ENCODE measurements at regions not wholly inside any gene's neighbourhood (a gene's known extent, or its start where the extent isn't known, plus 50 kb on each side); places are given as distances from the start of the nearest gene placed in this dataset.

DNA sequence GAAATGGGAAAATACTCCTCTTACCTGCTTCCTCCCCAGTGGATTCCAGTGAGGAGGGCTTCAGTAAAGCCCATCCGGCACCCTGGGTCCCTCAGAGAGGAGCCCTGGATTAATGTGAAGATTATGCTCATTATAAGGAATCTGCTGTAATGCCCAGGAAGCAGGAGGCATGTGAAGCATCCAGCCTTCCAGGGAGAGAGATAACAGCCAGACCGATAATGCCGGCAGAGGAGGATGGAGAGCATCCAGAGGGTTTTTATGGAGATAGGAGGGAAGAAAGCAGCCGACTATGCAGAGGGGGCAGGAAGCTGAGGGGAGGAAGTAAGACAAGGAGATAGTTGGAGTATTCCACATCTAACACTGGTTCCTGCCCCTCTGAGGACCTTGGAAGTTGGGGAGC lies 53.7 kb upstream of the TMEM132E start:
- H3K79me2 ChIP-seq (ENCODE audit: control insufficient read depth, insufficient read depth, low read length), result no peaks in the 10 kb centered on the region
- TF ChIP-seq, protein P1, sequence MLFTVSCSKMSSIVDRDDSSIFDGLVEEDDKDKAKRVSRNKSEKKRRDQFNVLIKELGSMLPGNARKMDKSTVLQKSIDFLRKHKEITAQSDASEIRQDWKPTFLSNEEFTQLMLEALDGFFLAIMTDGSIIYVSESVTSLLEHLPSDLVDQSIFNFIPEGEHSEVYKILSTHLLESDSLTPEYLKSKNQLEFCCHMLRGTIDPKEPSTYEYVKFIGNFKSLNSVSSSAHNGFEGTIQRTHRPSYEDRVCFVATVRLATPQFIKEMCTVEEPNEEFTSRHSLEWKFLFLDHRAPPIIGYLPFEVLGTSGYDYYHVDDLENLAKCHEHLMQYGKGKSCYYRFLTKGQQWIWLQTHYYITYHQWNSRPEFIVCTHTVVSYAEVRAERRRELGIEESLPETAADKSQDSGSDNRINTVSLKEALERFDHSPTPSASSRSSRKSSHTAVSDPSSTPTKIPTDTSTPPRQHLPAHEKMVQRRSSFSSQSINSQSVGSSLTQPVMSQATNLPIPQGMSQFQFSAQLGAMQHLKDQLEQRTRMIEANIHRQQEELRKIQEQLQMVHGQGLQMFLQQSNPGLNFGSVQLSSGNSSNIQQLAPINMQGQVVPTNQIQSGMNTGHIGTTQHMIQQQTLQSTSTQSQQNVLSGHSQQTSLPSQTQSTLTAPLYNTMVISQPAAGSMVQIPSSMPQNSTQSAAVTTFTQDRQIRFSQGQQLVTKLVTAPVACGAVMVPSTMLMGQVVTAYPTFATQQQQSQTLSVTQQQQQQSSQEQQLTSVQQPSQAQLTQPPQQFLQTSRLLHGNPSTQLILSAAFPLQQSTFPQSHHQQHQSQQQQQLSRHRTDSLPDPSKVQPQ (CRISPR knock-in tag; IDR thresholded peaks at IDR 0.05; ENCODE audit: borderline replicate concordance), result no peak
- no peak for TF ChIP-seq ZNF347 (CRISPR knock-in tag; IDR thresholded peaks at IDR 0.05; ENCODE audit: low read depth)
- no peaks in the 10 kb centered on the region for H3K4me1 ChIP-seq (replicated peaks in 1 of 2; ENCODE audit: control insufficient read depth in 2 of 2, insufficient read depth in 2 of 2, low read length in 2 of 2)
- no peak overlapping the region for H3K4me2 ChIP-seq (ENCODE audit: insufficient read depth, low read length)
- in situ Hi-C loops (cut with MboI), result no loop called here
- H3K4me3 ChIP-seq, result no peak overlapping the region
- no peaks in the 10 kb centered on the region for H3K36me3 ChIP-seq (ENCODE audit: control insufficient read depth, insufficient read depth, low read length)
- intact Hi-C loops (cut with micrococcal nuclease), result no loop called here
- no peak for DNase-seq (ENCODE audit: extremely low read depth in 1 of 4, low spot score in 3 of 4)
- ChIA-PET POLR2A (interaction anchor here (0.7 kb wide), 1 partner anchor 769 kb away, joined by 3 read pairs; no protein-coding TSS in a partner anchor), CTCF (ENCODE audit: low intra/inter-chr PET ratio) (no interaction called here)
- FAIRE-seq, result no peak
- peaks cover 0 to 12% of the 10 kb centered on the region in 2 experiments; a peak in 2 of 5 replicates for H3K27me3 ChIP-seq (ENCODE audit: control insufficient read depth in 2 of 2, insufficient read depth in 2 of 2, low read length in 2 of 2)
- H3K9ac ChIP-seq (ENCODE audit: insufficient read depth in 1 of 2, low read depth in 2 of 2, low read length in 2 of 2), result no peak overlapping the region
- WGBS (ENCODE audit: insufficient coverage, low coverage, missing lambda C conversion rate), result 0% methylated on average over 4 of the region's 4 CpGs
- H3K9me3 ChIP-seq (replicated peaks; ENCODE audit: control insufficient read depth, insufficient read depth, low read depth, low read length), result no peaks in the 10 kb centered on the region
- H2AFZ ChIP-seq (ENCODE audit: low read depth, low read length), result no peak overlapping the region
- ATAC-seq, result no peak
- no TSS peak for BruUV-seq (replicated peaks)
- H4K20me1 ChIP-seq (replicated peaks; ENCODE audit: control insufficient read depth, insufficient read depth, low read length), result no peaks in the 10 kb centered on the region
- no peaks in the 10 kb centered on the region for H3K9me1 ChIP-seq (ENCODE audit: control insufficient read depth, insufficient read depth, low read length)
- no peak overlapping the region for H3K27ac ChIP-seq (ENCODE audit: extremely low read depth, low read depth, low read length)

GRCh38 chr17:34521955-34522354 lies 57.4 kb upstream of the TMEM132E start:
- intact Hi-C loops (cut with micrococcal nuclease) (no loop called here), in situ Hi-C loops (cut with MboI) (no loop called here)
- CTCF ChIA-PET (ENCODE audit: low intra/inter-chr PET ratio), result no interaction called here
- Histone ChIP-seq H3K9me1 (ENCODE audit: control insufficient read depth, insufficient read depth, low read length) (no peaks in the 10 kb centered on the region), H3K36me3 (ENCODE audit: control insufficient read depth, insufficient read depth, low read length) (no peaks in the 10 kb centered on the region), H3K9ac (ENCODE audit: insufficient read depth in 1 of 2, low read depth in 2 of 2, low read length in 2 of 2) (no peak overlapping the region), H3K4me2 (ENCODE audit: insufficient read depth, low read length) (no peak overlapping the region), H3K4me3 (no peak overlapping the region), H2AFZ (ENCODE audit: low read depth, low read length) (no peak overlapping the region), H4K20me1 (replicated peaks; ENCODE audit: control insufficient read depth, insufficient read depth, low read length) (peaks cover 15% of the 10 kb centered on the region; the same call in 1 of the 2 replicates), H3K27ac (ENCODE audit: extremely low read depth, low read depth, low read length) (no peak overlapping the region), H3K4me1 (replicated peaks in 1 of 2; ENCODE audit: control insufficient read depth in 2 of 2, insufficient read depth in 2 of 2, low read length in 2 of 2) (no peaks in the 10 kb centered on the region), H3K79me2 (ENCODE audit: control insufficient read depth, insufficient read depth, low read length) (no peaks in the 10 kb centered on the region), H3K9me3 (replicated peaks; ENCODE audit: control insufficient read depth, insufficient read depth, low read depth, low read length) (no peaks in the 10 kb centered on the region), H3K27me3 (ENCODE audit: control insufficient read depth in 2 of 2, insufficient read depth in 2 of 2, low read length in 2 of 2) (peaks cover 0 to 14% of the 10 kb centered on the region in 2 experiments; a peak in 2 of 5 replicates)
- FAIRE-seq, result no peak
- WGBS (ENCODE audit: insufficient coverage, low coverage, missing lambda C conversion rate), result 0% methylated on average over 11 of the region's 11 CpGs
- BruUV-seq (replicated peaks), result no TSS peak
- ATAC-seq, result no peak
- no peak for DNase-seq (ENCODE audit: extremely low read depth in 1 of 4, low spot score in 3 of 4)
- POLR2A ChIA-PET, result no interaction called here
- TF ChIP-seq BHLHE40 (IDR thresholded peaks at IDR 0.05; ENCODE audit: low read length) (no peak), HLTF (IDR thresholded peaks at IDR 0.05) (no peak), NR2F6 (CRISPR knock-in tag; IDR thresholded peaks at IDR 0.05) (no peak), POLR2G (IDR thresholded peaks at IDR 0.05; ENCODE audit: low read depth, low read length) (no peak), ZNF639 (CRISPR knock-in tag; conservative IDR thresholded peaks at IDR 0.05 in 1 of 2, IDR thresholded peaks at IDR 0.05 in 1 of 2) (no peak), GABPA (tag; conservative IDR thresholded peaks at IDR 0.05; ENCODE audit: low read depth) (no peak), ZEB2 (IDR thresholded peaks at IDR 0.05) (no peak), KAT7 (CRISPR knock-in tag; IDR thresholded peaks at IDR 0.05; ENCODE audit: borderline replicate concordance) (no peak), ZNF224 (CRISPR knock-in tag; IDR thresholded peaks at IDR 0.05) (no peak), RBM34 (IDR thresholded peaks at IDR 0.05; ENCODE audit: borderline replicate concordance, insufficient read depth, low read length) (no peak), KLF1 (tag; IDR thresholded peaks at IDR 0.05) (no peak), MTA3 (IDR thresholded peaks at IDR 0.05; ENCODE audit: borderline replicate concordance) (no peak)
